DMS53 treated with DMSO at 0.1 percent for 48 hours (cell line): ENCODE measurements at regions not wholly inside any gene's neighbourhood (a gene's known extent, or its start where the extent isn't known, plus 50 kb on each side); places are given as distances from the start of the nearest gene placed in this dataset.

ENCODE experiments used
- DNase-seq: peaks from one replicate; lab custom pipeline; 2025; ENCODE audit not compliant: unreplicated experiment; lab: John Stamatoyannopoulos, UW

- no peak for DNase-seq
Measured at GRCh38 chr2:20559277-20559676, 91.6 kb downstream of the HS1BP3 start.

GRCh38 chr2:20560011-20560410 lies 90.9 kb downstream of the HS1BP3 start:
- DNase-seq = no peak

- no peak for DNase-seq
Measured at GRCh38 chr2:20560891-20561636, 89.8 kb downstream of the HS1BP3 start.

GRCh38 chr2:20561637-20562454 lies 89.1 kb downstream of the HS1BP3 start:
- DNase-seq = no peak

GRCh38 chr2:20562540-20563225 lies 88.2 kb downstream of the HS1BP3 start:
- DNase-seq = no peak

GRCh38 chr2:20563251-20563650 lies 87.6 kb downstream of the HS1BP3 start:
- DNase-seq = no peak

GRCh38 chr2:20563833-20564232 lies 87.1 kb downstream of the HS1BP3 start:
- DNase-seq = no peak

- DNase-seq = no peak
Measured at GRCh38 chr2:20565101-20565622, 85.7 kb downstream of the HS1BP3 start.

- DNase-seq = no peak
Measured at GRCh38 chr2:20565623-20566236, 85.2 kb downstream of the HS1BP3 start.

GRCh38 chr2:20566331-20566730 lies 84.6 kb downstream of the HS1BP3 start:
- DNase-seq = no peak

- no peak for DNase-seq
Measured at GRCh38 chr2:20567159-20567925, 83.6 kb downstream of the HS1BP3 start.
